Activated CD8-positive, alpha-beta T cell treated with anti-CD3 and anti-CD28 coated beads for 36 hours (primary cell): ENCODE measurements at regions not wholly inside any gene's neighbourhood (a gene's known extent, or its start where the extent isn't known, plus 50 kb on each side); places are given as distances from the start of the nearest gene placed in this dataset.
A peak's percentile ranks its signal among the peaks of the same experiment; 100 is the strongest.

Experiments used
- ATAC-seq: fragments of 200-7000 bp; cut with Tn5 transposase; one replicate; pipeline ENCODE4 v1.10.0; 2021; ENCODE audit warnings: mild to moderate bottlenecking, moderate library complexity
- CTCF ChIA-PET: fragments of 350-600 bp; sonication (Branson Sonifier 250); formaldehyde crosslinking; loops from one replicate; lab custom pipeline; 2021; ENCODE audit warnings: antibody characterized with exemption; lab: Charles Lee
- POLR2A ChIA-PET: fragments of 350-600 bp; sonication (Branson Sonifier 250); formaldehyde crosslinking; loops from one replicate; lab custom pipeline; 2021; ENCODE audit warnings: antibody characterized with exemption; lab: Charles Lee
- DNase-seq: peaks from one replicate; pipeline ENCODE4 v3.0.0-alpha.2; 2020
- H3K27ac Mint-ChIP-seq: one replicate; pipeline ENCODE4 v1.8.0; 2021; ENCODE audit warnings: mild to moderate bottlenecking, mixed read lengths
- H3K27me3 Mint-ChIP-seq: one replicate; pipeline ENCODE4 v1.8.0; 2021; ENCODE audit warnings: mixed read lengths
- H3K36me3 Mint-ChIP-seq: one replicate; pipeline ENCODE4 v1.8.0; 2021; ENCODE audit warnings: low read depth, mixed read lengths
- H3K4me1 Mint-ChIP-seq: one replicate; pipeline ENCODE4 v1.8.0; 2021; ENCODE audit warnings: low read depth, mixed read lengths
- H3K4me3 Mint-ChIP-seq: one replicate; pipeline ENCODE4 v1.8.0; 2021; ENCODE audit warnings: mild to moderate bottlenecking, moderate library complexity, mixed read lengths
- H3K9me3 Mint-ChIP-seq: one replicate; pipeline ENCODE4 v1.8.0; 2021; ENCODE audit warnings: mixed read lengths
- CTCF ChIP-seq: fragments of 200-600 bp; IDR thresholded peaks from one replicate; pipeline ENCODE4 v1.8.0; 2022; ENCODE audit warnings: antibody characterized with exemption, mild to moderate bottlenecking
- intact Hi-C: fragments of 100-400 bp; cut with micrococcal nuclease; formaldehyde crosslinking; loops from one replicate; pipeline ENCODE4 v1.10.0; 2022

GRCh38 chr3:196142202-196142956 is 60.5 kb upstream of the TFRC start:
- Mint-ChIP-seq H3K36me3 (no peaks in the 10 kb centered on the region), H3K4me1 (peaks cover 9% of the 10 kb centered on the region), H3K4me3 (no peak overlapping the region), H3K9me3 (no peaks in the 10 kb centered on the region), H3K27me3 (no peaks in the 10 kb centered on the region), H3K27ac (no peak overlapping the region)
- POLR2A ChIA-PET, result no interaction called here
- ATAC-seq, result no peak
- CTCF ChIA-PET, result interaction anchor here (0.6 kb wide), 1 partner anchor 50 kb away, joined by 4 read pairs; no protein-coding TSS in a partner anchor
- TF ChIP-seq CTCF, result no peak
- intact Hi-C loops, result no loop called here
- DNase-seq, result no peak

GRCh38 chr3:196141866-196142201 is 59.9 kb upstream of the TFRC start:
- H3K9me3 Mint-ChIP-seq, result no peaks in the 10 kb centered on the region
- ATAC-seq (no peak), DNase-seq (no peak)
- H3K4me1 Mint-ChIP-seq, result peaks cover 9% of the 10 kb centered on the region
- TF ChIP-seq CTCF, result no peak
- H3K27me3 Mint-ChIP-seq, result no peaks in the 10 kb centered on the region
- CTCF ChIA-PET, result no interaction called here
- no peak overlapping the region for H3K4me3 Mint-ChIP-seq
- no peak overlapping the region for H3K27ac Mint-ChIP-seq
- POLR2A ChIA-PET, result no interaction called here
- no peaks in the 10 kb centered on the region for H3K36me3 Mint-ChIP-seq
- intact Hi-C loops, result no loop called here

GRCh38 chr3:196141052-196141865 is 59.4 kb upstream of the TFRC start:
- Mint-ChIP-seq H3K9me3 (no peaks in the 10 kb centered on the region), H3K27ac (no peak overlapping the region), H3K4me1 (peaks cover 12% of the 10 kb centered on the region), H3K27me3 (no peaks in the 10 kb centered on the region), H3K36me3 (no peaks in the 10 kb centered on the region), H3K4me3 (no peak overlapping the region)
- intact Hi-C loops, result no loop called here
- TF ChIP-seq CTCF, result no peak
- CTCF ChIA-PET, result no interaction called here
- ATAC-seq, result no peak
- no peak for DNase-seq
- POLR2A ChIA-PET, result no interaction called here

GRCh38 chr3:196140224-196140623 is 58.3 kb upstream of the TFRC start:
- ChIA-PET POLR2A (no interaction called here), CTCF (no interaction called here)
- Mint-ChIP-seq H3K9me3 (no peaks in the 10 kb centered on the region), H3K36me3 (no peaks in the 10 kb centered on the region), H3K4me1 (peaks cover 12% of the 10 kb centered on the region), H3K27ac (peak overlapping the region; percentile 17), H3K27me3 (no peaks in the 10 kb centered on the region), H3K4me3 (no peak overlapping the region)
- intact Hi-C loops, result no loop called here
- DNase-seq (peak; percentile 49), ATAC-seq (peak; percentile 56)
- no peak for TF ChIP-seq CTCF

DNA sequence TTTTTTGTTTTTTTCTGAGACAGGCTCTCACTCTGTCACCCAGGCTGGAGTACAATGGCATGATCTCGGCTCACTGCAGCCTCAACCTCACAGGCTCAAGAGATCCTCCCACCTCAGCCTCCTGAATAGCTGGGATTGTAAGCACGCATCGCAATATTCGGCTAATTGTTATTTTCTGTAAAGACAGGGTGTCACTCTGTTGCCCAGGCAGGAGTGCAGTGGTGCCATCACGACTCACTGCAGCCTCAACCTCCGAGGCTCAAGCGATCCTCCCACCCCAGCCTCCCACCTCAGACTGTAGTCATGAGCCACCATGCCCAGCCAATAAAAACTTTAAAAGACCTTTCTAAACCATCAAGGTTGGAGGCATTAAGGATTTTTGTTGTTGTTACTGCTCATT is 57.4 kb upstream of the TFRC start:
- Mint-ChIP-seq H3K27ac (no peak overlapping the region), H3K9me3 (no peaks in the 10 kb centered on the region), H3K4me3 (no peak overlapping the region), H3K36me3 (no peaks in the 10 kb centered on the region), H3K4me1 (peaks cover 11% of the 10 kb centered on the region), H3K27me3 (no peaks in the 10 kb centered on the region)
- POLR2A ChIA-PET, result no interaction called here
- intact Hi-C loops, result no loop called here
- CTCF ChIA-PET, result no interaction called here
- DNase-seq (no peak), ATAC-seq (no peak)
- TF ChIP-seq CTCF, result no peak
